ENCODE measurements at regions not wholly inside any gene's neighbourhood (a gene's known extent, or its start where the extent isn't known, plus 50 kb on each side); places are given as distances from the start of the nearest gene placed in this dataset.

- TF ChIP-seq CTCF (conservative IDR thresholded peaks at IDR 0.05) (no peak), ZFX (IDR thresholded peaks at IDR 0.05) (no peak)
Observed at GRCh38 chr9:38159599-38159998, 90.6 kb upstream of the SHB start.
